HG02840 (cell line): ENCODE measurements at regions not wholly inside any gene's neighbourhood (a gene's known extent, or its start where the extent isn't known, plus 50 kb on each side); places are given as distances from the start of the nearest gene placed in this dataset.

Experiments
- ATAC-seq: cut with Tn5 transposase; IDR thresholded peaks from one replicate; pipeline ENCODE4 v1.9.1; 2021; ENCODE audit warnings: mild to moderate bottlenecking, moderate library complexity, moderate number of reproducible peaks; ENCODE audit not compliant: unreplicated experiment, low FRiP score

- ATAC-seq: no peak
Observed at GRCh38 chr2:11920993-11921583, 174.7 kb downstream of the LPIN1 start.

- no peak for ATAC-seq
Observed at GRCh38 chr2:11922294-11922693, 175.9 kb downstream of the LPIN1 start.

GRCh38 chr2:11923935-11924334 lies 177.5 kb downstream of the LPIN1 start:
- ATAC-seq: no peak

GRCh38 chr2:11925295-11926066 lies 179.0 kb downstream of the LPIN1 start:
- ATAC-seq: no peak

- no peak for ATAC-seq
Observed at GRCh38 chr2:11930211-11930761, 183.9 kb downstream of the LPIN1 start.

- ATAC-seq: no peak
Observed at GRCh38 chr2:11932048-11932512, 185.6 kb downstream of the LPIN1 start.

GRCh38 chr2:11932962-11933361 lies 186.5 kb downstream of the LPIN1 start:
- no peak for ATAC-seq

- ATAC-seq: no peak
Observed at GRCh38 chr2:11933854-11934253, 187.4 kb downstream of the LPIN1 start.

GRCh38 chr2:11936761-11937160 lies 190.3 kb downstream of the LPIN1 start:
- no peak for ATAC-seq

- ATAC-seq: no peak
Observed at GRCh38 chr2:11938196-11938595, 191.8 kb downstream of the LPIN1 start.

- ATAC-seq: no peak
Observed at GRCh38 chr2:11939523-11939922, 193.1 kb downstream of the LPIN1 start.

- ATAC-seq: no peak
Observed at GRCh38 chr2:11940121-11940743, 193.8 kb downstream of the LPIN1 start.

- ATAC-seq: no peak
Observed at GRCh38 chr2:11940799-11941198, 194.4 kb downstream of the LPIN1 start.

GRCh38 chr2:11941201-11942177 lies 195.1 kb downstream of the LPIN1 start:
- ATAC-seq: no peak

- ATAC-seq: no peak
Observed at GRCh38 chr2:11942178-11942569, 195.7 kb downstream of the LPIN1 start.

- no peak for ATAC-seq
Observed at GRCh38 chr2:11944311-11944710, 197.9 kb downstream of the LPIN1 start.

- ATAC-seq: peak; percentile 90
Observed at GRCh38 chr2:11945139-11946126, 199.0 kb downstream of the LPIN1 start.

GRCh38 chr2:11947956-11948355 lies 201.5 kb downstream of the LPIN1 start:
- ATAC-seq: no peak
